HG03469 (cell line): ENCODE measurements at regions not wholly inside any gene's neighbourhood (a gene's known extent, or its start where the extent isn't known, plus 50 kb on each side); places are given as distances from the start of the nearest gene placed in this dataset.

Source experiments
- ATAC-seq: cut with Tn5 transposase; IDR thresholded peaks from one replicate; pipeline ENCODE4 v1.9.1; 2021; ENCODE audit warnings: mild to moderate bottlenecking, moderate library complexity, moderate number of reproducible peaks; ENCODE audit not compliant: unreplicated experiment

DNA sequence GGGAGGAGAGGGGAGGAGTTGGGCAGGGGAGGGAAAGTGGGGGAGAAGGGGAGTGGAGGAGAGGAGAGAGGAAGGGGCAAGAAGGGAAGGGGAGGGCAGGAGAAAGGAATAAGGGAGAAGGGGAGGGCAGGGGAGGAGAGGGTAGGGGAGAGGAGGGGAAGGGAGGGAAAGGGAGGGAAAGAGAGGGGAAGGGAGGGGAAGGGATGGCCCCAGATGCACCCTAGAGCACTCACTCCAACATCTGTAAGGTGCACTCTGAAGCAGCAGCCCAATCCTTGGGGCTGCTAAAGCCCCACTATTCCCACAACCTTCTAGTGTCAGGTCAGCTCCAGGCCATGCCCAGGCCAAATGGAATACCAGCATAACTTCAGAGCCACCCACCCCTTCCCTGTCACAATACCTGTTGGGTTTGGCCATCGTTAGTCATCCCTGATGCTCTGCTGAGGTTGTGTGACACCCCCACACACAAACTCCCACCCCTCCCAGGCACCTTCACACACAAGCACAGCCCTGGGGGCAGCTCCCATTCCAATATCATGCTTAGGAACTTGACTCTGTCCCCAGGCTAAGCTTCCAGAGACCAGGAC, 55.7 kb upstream of the PKDCC start:
- ATAC-seq: no peak

DNA sequence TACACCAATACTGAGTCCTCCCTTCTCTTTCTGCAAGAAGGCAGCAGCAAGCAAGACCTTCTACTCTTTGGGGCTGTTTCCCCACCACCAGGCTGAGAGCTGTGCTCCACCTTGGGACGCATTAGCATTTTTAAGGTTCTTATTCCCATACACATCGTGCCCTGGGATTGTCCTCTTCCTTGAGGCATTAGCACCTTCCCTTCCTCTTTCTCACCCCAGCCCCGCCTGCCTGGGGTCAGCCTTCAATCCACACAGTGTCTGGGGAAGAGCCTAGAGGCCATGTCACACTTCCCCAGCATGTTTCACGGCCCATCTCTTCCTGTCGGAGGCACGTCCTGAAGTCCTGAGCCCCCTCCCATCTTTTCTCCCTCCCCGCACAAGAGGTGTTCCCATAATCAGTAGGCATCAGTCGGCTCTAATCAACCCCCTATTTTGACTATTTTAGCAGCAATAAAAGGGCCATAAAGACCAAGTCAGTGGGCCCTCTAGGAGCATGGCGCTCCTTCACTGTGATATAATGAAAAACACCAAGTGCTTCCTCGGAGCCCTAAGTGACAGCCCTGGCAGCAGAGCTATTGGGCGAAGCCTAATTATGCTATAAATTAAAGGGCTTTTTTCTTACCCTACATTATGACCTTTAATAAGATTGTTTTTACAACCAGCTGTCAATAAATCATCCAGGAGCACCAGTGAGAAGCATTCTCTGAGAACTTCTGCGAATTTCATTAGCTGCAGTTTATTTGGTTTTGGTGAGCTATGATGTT, 55.0 kb upstream of the PKDCC start:
- ATAC-seq: no peak

DNA sequence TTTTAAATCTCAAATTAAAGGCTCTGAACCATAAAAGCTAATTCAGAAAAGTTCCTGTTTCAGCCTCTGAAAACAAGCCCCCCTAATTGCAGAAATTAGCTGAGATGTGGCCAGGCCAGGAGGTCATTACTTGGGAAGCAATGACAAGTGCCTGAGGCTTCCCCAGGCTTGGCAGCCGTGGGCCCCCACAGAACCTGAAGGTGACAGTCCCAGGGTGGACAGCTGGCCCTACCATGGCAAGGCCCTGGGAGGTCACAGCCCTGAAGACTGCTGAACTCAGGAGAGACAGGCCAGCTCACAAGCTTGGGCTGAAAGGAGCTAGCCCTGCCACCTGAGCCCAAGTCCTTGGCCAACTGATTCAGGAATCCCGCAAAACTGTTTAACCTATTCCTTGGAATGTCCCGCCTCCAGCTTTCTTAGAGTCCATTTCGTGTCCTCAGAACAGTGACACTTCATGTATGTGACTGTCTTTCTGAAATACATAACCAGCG, 54.3 kb upstream of the PKDCC start:
- ATAC-seq: no peak

DNA sequence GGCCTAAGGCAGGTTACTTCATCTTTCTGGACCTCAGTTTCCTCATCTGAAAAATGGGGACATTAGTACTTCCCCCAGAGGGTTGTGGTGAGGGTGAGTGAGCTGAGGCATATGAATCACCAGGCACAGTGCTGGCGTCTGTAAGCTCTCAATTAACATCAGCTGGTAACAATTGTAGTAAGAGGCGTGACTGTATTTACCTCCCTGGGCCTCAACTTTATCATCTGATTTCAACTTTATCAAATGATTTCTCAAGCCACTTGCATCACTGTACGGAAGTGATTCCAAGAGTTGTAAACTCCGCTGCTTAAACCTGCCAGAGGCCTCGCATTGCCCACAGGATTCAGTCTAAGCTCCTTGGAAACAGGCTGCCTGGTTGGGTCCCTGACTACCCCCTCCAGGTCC, 53.6 kb upstream of the PKDCC start:
- ATAC-seq: no peak

DNA sequence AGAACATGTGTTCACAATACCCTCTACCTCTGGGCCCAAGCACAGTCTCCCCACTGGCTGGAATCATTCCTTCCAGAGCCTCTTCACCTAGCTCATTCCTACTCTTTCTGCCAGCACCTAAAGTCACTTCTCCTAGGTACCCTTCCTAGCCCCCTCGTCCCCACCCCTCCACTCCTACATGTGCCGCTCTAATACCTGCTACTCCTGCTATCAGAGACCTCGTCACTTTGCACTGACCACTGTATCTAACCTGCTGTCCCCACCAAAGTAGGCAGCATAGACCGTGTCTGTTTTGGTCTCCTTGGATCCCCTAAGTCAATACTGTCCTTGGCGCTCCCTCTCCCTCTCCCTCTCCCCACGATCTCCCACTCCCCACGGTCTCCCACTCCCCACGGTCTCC, 53.2 kb upstream of the PKDCC start:
- ATAC-seq: no peak

DNA sequence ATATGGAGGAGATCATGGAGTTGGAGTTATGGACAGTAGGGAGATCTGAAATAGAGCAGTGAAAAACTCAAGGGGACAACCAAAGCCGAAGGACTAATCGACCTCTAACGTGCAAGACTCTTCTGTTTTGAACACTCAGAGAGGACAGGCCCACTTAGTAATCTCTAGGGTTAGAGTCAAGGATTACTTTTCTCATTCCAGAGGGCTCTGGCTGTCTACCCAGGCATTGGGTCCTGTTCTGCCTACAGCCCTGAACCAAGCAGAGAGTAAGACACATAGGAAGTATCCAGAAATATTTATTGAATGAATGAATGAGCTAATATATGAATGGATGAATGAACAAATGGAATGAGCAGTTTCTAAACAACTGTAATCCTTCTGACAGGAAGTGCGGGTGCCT, 50.3 kb upstream of the PKDCC start:
- ATAC-seq: no peak
